Small intestine (tissue), 7 donors: ENCODE measurements at regions not wholly inside any gene's neighbourhood (a gene's known extent, or its start where the extent isn't known, plus 50 kb on each side); places are given as distances from the start of the nearest gene placed in this dataset.
A peak's percentile ranks its signal among the peaks of the same experiment; 100 is the strongest.

Experiments
- DNase-seq, 2 donors: peaks; one replicate each; pipeline versions ENCODE4 v3.0.0 to v3.0.0-alpha.2; 2013
- FAIRE-seq: peaks from 2 replicates; lab custom pipeline; 2012; peaks lifted over from hg19 to GRCh38; lab: Jason Lieb, UNC
- H3K27ac ChIP-seq, 3 donors: one replicate each; pipeline ENCODE4 v1.5.1; 2013; ENCODE audit warnings: low read length in 2 of 3, mild to moderate bottlenecking in 2 of 3, control low read depth in 1 of 3, inconsistent platforms in 1 of 3, low read depth in 1 of 3, moderate library complexity in 1 of 3
- H3K27me3 ChIP-seq, 3 donors: one replicate each; pipeline ENCODE4 v1.6.1; 2013; ENCODE audit warnings: low read length in 3 of 3, inconsistent platforms in 1 of 3; ENCODE audit not compliant: control insufficient read depth in 3 of 3, insufficient read depth in 3 of 3
- H3K36me3 ChIP-seq, 3 donors: one replicate each; pipeline ENCODE4 v1.6.1; 2013; ENCODE audit warnings: low read length in 3 of 3, inconsistent platforms in 1 of 3, low read depth in 1 of 3, mild to moderate bottlenecking in 1 of 3, moderate library complexity in 1 of 3; ENCODE audit not compliant: control insufficient read depth in 3 of 3, insufficient read depth in 2 of 3
- H3K4me1 ChIP-seq, 3 donors: one replicate each; pipeline ENCODE4 v1.6.1; 2013; ENCODE audit warnings: low read length in 2 of 3, inconsistent platforms in 1 of 3, low read depth in 1 of 3, mild to moderate bottlenecking in 1 of 3, moderate library complexity in 1 of 3; ENCODE audit not compliant: control insufficient read depth in 3 of 3, insufficient read depth in 2 of 3
- H3K4me3 ChIP-seq, 3 donors: one replicate each; pipeline ENCODE4 v1.5.1; 2013; ENCODE audit warnings: low read length in 3 of 3, control low read depth in 1 of 3, inconsistent platforms in 1 of 3, low read depth in 1 of 3, mild to moderate bottlenecking in 1 of 3, moderate library complexity in 1 of 3
- H3K9me3 ChIP-seq, 2 donors: one replicate each; pipeline ENCODE4 v1.6.1; 2013; ENCODE audit warnings: low read depth in 1 of 2, low read length in 1 of 2; ENCODE audit not compliant: control insufficient read depth in 2 of 2, insufficient read depth in 1 of 2
- WGBS, 3 donors: extraction: QIAGEN DNeasy Blood & Tissue Kit; methylation state at CpG; one replicate each; pipeline ENCODE4 v1.1.7; 2013; 5-methylcytosine and 5-hydroxymethylcytosine counted together
- donor health status: healthy with polysubstance abuse.
- donor health status: control.
- donor health status: control.
- donor health status: Bipolar disorder and iron deficiency.
- donor health status: healthy.

DNA sequence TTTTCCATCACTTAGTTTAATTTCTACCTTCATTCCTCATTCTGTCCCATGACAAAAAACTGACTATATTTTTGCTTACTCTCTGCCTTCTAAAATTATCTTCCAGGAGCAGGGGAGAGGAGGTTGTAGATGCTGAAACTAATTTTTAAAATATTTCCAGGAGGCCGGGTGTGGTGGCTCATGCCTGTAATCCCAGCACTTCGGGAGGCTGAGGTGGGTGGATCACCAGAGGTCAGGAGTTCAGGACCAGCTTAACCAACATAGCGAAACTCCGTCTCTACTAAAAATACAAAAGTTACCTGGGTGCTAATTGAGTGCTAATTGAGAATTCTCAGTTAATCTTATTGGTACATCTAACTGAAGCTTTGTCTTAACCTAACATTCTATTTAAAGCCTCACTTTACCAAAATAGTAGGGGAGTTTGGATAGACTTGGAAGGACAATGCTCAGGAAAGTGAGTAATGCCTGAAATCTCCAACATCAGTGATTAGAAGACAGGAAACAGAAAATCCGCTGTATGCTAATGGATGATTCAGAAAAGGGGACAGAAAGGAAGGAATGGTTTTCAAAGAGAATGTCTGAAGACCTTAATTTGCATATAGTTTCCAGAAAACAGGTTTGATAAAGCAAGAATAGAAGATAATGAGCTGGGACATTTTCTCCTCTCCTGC lies 336.1 kb downstream of the GBE1 start:
- Histone ChIP-seq H3K36me3 (no peaks in the 10 kb centered on the region), H3K27ac (no peak overlapping the region), H3K27me3 (no peaks in the 10 kb centered on the region), H3K4me1 (no peaks in the 10 kb centered on the region), H3K9me3 (no peaks in the 10 kb centered on the region), H3K4me3 (no peak overlapping the region)
- FAIRE-seq (no peak), DNase-seq (no peak)
- WGBS, 3 donors = 72 to 82% (median 78%) methylated on average over 5 of the region's 5 CpGs

GRCh38 chr3:81419228-81419627 lies 342.2 kb downstream of the GBE1 start:
- no peaks in the 10 kb centered on the region for H3K9me3 ChIP-seq
- FAIRE-seq = no peak

DNA sequence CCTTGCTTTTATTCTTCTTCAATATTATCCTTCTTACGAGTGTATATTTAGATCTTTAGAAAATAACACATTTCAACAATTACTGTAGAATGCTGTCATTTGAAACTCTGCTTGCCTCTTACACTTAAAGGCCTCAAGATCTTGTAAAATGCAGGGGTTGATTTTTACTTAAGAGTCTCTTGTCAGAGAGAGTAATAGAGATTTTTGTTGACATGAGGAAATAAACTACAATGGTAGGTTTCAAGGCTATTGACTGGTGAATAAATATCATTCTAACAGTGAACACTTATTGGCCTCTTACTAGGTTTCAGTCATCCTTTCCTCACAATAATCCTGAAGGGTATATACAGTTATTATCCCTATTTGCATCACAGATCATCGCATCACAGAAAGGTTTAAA lies 344.6 kb downstream of the GBE1 start:
- Histone ChIP-seq H3K27ac (no peak overlapping the region), H3K9me3 (no peaks in the 10 kb centered on the region), H3K36me3 (no peaks in the 10 kb centered on the region), H3K4me1 (no peaks in the 10 kb centered on the region), H3K27me3 (no peaks in the 10 kb centered on the region), H3K4me3 (no peak overlapping the region)
- no peak for FAIRE-seq
- WGBS, 3 donors = 83 to 94% (median 91%) methylated on average over 2 of the region's 2 CpGs
- no peak for DNase-seq

More at GRCh38 chr3:81419228-81419627, 342.2 kb downstream of the GBE1 start:
- peak in 1 of 2 donors; percentile 2 for DNase-seq
- Histone ChIP-seq H3K27ac (no peak overlapping the region), H3K4me1 (no peaks in the 10 kb centered on the region), H3K27me3 (no peaks in the 10 kb centered on the region), H3K36me3 (no peaks in the 10 kb centered on the region), H3K4me3 (no peak overlapping the region)

DNA sequence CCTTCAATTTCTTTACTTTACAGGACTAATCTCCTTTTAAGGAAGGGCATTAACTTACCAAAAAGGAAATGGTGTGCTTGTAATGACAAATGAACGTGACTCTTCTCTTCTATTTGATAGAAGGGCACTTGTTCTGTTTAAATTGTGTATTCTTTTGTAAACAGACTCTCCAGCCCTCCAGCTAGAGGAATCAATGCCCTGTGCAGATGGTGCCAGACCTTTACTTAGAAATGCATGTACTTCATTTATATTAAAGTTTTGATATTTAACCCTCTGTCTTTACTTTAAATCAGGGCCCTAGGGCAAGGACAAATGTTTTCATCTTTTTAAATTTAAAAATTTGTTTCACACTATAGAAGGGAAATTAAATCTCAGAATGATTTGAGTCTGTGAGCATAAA lies 355.1 kb downstream of the GBE1 start:
- DNase-seq (no peak), FAIRE-seq (no peak)
- 25 to 26% (median 25%) methylated on average over 1 of the region's 1 CpG for WGBS, 3 donors
- no peak overlapping the region for H3K27ac ChIP-seq
- H3K9me3 ChIP-seq = no peaks in the 10 kb centered on the region
- H3K36me3 ChIP-seq = no peaks in the 10 kb centered on the region
- H3K4me3 ChIP-seq = no peak overlapping the region
- no peaks in the 10 kb centered on the region for H3K4me1 ChIP-seq
- no peaks in the 10 kb centered on the region for H3K27me3 ChIP-seq

GRCh38 chr3:81395739-81396513 lies 365.5 kb downstream of the GBE1 start:
- Histone ChIP-seq H3K36me3 (no peaks in the 10 kb centered on the region), H3K9me3 (no peaks in the 10 kb centered on the region), H3K27me3 (no peaks in the 10 kb centered on the region), H3K4me1 (no peaks in the 10 kb centered on the region), H3K4me3 (no peak overlapping the region), H3K27ac (no peak overlapping the region)
- DNase-seq (no peak), FAIRE-seq (no peak)
- WGBS, 3 donors = 66 to 73% (median 72%) methylated on average over 7 of the region's 7 CpGs

- 71 to 82% (median 82%) methylated on average over 4 of the region's 4 CpGs for WGBS, 3 donors
- FAIRE-seq = no peak
- Histone ChIP-seq H3K9me3 (no peaks in the 10 kb centered on the region), H3K4me3 (no peak overlapping the region), H3K27me3 (no peaks in the 10 kb centered on the region), H3K4me1 (no peaks in the 10 kb centered on the region), H3K27ac (no peak overlapping the region), H3K36me3 (no peaks in the 10 kb centered on the region)
- DNase-seq = no peak
These were observed 366.6 kb downstream of the GBE1 start for GRCh38 chr3:81394651-81395524.

DNA sequence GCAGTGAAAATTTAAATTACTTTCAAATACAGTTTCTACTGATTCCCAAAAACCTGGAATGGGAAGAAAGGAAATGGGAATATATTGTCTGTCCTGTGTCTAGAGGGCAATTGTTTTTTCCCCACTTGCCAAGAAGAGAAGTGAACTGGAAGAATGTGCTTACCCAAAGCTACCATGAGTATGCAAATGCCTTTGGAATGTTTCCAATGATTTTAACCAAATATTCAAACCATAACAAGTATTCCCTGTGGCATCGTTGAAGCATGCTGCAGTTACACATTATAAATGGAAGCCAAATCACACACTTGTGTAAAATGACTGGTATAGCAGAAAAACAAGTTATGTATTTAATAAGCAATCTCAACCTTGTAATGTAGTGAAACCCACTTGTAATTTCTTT lies 368.2 kb downstream of the GBE1 start:
- Histone ChIP-seq H3K9me3 (no peaks in the 10 kb centered on the region), H3K36me3 (no peaks in the 10 kb centered on the region), H3K4me3 (no peak overlapping the region), H3K27ac (no peak overlapping the region), H3K27me3 (no peaks in the 10 kb centered on the region), H3K4me1 (no peaks in the 10 kb centered on the region)
- DNase-seq (no peak), FAIRE-seq (no peak)
- WGBS, 3 donors = 49 to 63% (median 49%) methylated on average over 1 of the region's 1 CpG

GRCh38 chr3:81390796-81391195 lies 370.6 kb downstream of the GBE1 start:
- DNase-seq = no peak
- Histone ChIP-seq H3K9me3 (no peaks in the 10 kb centered on the region), H3K27ac (no peak overlapping the region), H3K4me3 (no peak overlapping the region), H3K4me1 (no peaks in the 10 kb centered on the region), H3K36me3 (no peaks in the 10 kb centered on the region), H3K27me3 (no peaks in the 10 kb centered on the region)
- FAIRE-seq = no peak
